Mucosa of gallbladder (tissue), 1 donor: ENCODE measurements at regions not wholly inside any gene's neighbourhood (a gene's known extent, or its start where the extent isn't known, plus 50 kb on each side); places are given as distances from the start of the nearest gene placed in this dataset.
"Not testable (repeated sequence)": the region's sequence is repeated elsewhere in the genome, so short reads cannot be mapped to it uniquely, and the experiment has no call there.

Source experiments
- DNase-seq: peaks from one replicate; pipeline ENCODE4 v3.0.0-alpha.2; 2020; ENCODE audit warnings: low spot score
- donor health status: DM: no; HTN: no; CAD: no.

DNA sequence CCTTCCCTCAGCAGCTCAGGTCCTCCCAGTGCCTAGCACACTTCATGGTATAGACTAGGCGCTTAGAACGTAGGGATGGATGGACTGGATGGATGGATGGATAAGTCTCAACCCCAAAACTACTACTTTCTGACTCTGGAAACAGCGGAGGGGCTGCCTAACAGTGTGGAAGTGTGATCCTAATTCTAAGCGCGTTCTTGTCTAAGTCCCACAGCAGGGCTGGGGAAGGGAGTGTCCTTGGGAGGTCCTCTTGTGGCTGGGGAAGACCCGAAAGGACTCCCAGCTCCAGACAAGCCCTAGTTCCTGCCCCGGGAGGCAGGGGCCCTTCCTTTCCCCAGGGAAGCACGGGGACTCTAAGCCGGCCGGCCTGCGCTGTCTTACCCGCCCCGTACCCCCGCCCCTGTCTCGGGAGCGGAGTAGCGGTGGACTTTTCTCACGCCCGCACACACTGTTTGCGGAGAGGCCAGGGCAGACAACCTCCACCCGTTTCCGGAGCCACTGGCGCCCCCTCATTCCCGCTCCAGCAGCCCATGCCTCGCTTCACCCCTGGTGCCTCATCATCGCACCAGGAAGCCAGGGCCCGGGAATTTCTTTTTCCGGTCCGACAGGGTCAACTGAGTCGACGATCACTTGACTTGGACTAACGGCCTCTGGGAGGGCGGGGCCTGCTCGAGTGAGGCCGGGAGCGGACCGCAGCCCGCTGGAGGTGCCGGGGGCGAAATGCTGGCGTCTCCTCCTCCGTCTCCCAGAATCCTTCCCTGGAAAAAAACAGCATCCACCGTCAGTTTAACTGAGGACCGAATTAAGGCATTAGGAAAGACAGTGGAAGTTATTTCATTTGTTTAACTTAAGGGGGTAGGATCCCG lies 133.3 kb downstream of the TBC1D2B start:
- peak; percentile 84 for DNase-seq

- DNase-seq, result no peak
Measured at GRCh38 chr15:77942611-77943211, 134.8 kb downstream of the TBC1D2B start.

- not testable (repeated sequence) for DNase-seq
Measured at GRCh38 chr15:77941090-77941827, 136.3 kb downstream of the TBC1D2B start.

- DNase-seq, result no peak
Measured at GRCh38 chr15:77940381-77940947, 137.0 kb downstream of the TBC1D2B start.

GRCh38 chr15:77939851-77940250 lies 137.7 kb downstream of the TBC1D2B start:
- no peak for DNase-seq

DNA sequence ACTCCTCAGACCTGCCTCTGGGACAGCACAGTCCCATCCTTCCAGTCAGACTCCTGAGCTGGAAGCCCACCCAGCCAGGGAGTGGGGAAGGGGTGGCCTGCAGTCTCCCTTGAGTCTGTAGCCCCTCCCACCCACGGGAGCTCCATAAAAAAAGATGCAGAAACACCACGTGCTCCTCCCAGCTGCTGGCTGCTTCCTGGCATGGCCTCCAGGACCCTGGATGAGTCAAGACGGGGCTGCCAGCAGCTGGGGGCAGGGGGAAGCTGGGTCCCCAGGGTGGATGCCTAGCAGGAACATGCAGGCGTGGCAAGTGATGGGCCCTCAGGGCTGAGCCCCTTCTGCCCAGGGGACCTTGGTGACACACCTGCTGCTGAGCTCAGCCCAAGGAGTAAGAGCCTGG lies 138.5 kb downstream of the TBC1D2B start:
- DNase-seq, result not testable (repeated sequence)

- not testable (repeated sequence) for DNase-seq
Measured at GRCh38 chr15:77938546-77938945, 139.0 kb downstream of the TBC1D2B start.

GRCh38 chr15:77936567-77936966 lies 140.9 kb downstream of the TBC1D2B start:
- DNase-seq, result not testable (repeated sequence)

- not testable (repeated sequence) for DNase-seq
Measured at GRCh38 chr15:77934516-77934915, 143.0 kb downstream of the TBC1D2B start.

DNA sequence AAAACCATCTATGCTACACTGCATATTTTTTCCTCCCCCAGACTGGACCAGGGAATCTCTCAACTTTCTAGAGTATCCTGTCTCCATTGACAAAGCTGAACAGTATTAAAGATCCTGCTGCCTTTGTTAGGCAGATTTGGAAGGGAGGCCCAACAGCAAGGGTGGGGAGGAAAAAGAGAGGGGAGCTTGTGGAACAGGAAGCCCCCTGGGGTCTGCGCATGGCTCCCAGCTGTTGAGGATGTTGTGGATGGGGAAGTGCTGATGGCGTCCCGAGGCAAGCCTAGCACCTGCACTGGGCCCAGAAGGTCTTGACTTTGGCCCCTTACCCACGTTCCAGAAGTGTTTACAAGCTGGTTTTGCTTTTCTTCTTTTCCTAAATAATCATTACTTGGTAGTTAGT lies 146.6 kb downstream of the TBC1D2B start:
- not testable (repeated sequence) for DNase-seq

DNA sequence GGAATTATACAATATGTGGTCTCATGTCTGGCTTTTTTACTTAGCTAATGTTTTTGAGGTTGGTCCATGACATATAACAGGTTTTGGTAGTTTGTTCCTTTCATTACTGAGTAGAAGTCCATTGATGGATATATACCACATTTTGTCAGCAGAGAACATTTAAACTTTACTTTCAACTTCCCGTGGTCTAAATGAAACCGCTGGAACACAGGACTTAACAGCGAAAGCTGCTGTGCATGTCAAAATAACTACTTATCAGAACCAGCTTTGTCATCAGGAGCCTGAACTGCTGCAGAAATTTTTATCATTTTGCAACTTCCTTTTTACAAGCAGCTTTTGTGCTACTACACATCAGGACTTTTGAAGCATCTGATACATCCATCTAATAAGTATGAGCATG lies 147.0 kb downstream of the TBC1D2B start:
- DNase-seq, result not testable (repeated sequence)

DNA sequence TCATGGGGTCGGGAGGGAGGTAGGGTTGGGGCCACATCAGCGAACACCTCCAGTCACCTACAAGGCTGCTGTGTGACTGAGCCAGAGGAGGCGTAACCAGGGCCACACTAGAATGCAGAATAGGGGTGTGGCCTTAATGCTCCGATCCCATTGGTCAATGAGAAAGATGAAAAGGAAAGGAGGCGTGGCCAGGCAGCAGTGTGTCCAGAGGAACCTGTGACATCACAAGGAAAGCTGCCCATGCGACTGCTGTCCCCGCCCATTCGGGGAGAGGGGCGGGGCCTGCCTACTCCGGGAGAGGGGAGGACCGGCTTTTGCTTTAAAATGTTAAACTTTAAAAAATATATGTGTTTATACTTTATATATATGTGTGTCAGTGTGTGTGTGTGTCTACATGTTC lies 150.7 kb downstream of the TBC1D2B start:
- not testable (repeated sequence) for DNase-seq

DNA sequence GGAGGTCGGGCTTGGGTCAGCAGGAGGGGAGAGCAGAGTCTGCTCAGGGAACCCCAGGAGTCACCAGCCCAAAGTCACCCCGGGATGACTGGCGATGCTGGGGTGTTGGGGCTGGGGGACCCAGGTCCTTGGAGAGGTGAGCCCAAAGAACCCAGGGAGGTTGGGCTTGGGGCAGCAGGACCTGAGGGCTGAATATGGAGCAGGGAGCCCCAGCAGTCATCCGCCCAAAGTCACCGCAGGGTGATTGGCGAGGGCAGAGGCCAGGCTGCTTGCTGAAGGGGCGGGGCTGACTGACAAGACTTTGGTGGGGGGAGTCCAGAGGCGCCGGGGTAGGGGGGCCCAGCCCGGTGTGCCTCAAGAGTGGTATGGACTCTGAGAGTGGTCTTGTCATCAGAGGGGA lies 151.2 kb downstream of the TBC1D2B start:
- DNase-seq, result not testable (repeated sequence)

DNA sequence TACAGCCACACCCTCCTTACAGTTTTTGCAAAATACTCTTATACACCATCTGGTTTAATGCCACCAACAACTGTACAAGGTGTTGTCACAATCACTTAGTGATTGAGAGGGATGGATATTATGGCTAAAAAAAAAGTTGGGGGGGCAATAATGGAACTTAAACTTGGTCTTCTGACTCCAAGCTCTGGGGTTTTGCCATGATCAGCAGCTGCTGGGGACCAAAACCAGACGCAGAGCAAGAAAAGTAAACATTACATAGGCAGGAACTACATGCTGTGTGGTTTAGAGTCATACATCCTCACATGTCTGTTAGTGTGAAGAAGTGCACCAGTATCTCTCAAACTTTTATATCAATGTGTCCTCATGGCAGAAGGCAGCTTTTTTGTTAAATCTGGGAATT lies 152.4 kb downstream of the TBC1D2B start:
- DNase-seq, result not testable (repeated sequence)

DNA sequence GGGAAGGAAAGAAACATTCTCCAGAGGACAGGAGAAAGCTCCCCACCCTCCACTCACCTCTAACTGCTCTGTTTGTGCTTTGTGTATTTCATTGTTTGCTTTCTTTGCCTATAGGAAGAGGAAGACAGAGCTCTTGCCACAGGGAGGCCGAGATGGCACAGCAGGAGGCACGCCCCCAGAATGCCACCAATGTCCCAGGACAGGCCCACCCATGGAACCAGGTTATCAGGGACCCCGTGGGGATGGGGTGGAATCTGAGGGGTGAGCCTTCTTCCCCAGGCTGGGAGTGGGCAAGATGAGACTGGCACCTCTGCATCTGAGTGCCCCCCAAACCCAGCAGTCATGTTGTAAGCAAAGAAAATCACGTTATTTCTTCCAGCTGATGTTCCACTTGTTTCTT lies 155.8 kb downstream of the TBC1D2B start:
- no peak for DNase-seq

- not testable (repeated sequence) for DNase-seq
Measured at GRCh38 chr15:77916966-77917635, 160.4 kb downstream of the TBC1D2B start.

DNA sequence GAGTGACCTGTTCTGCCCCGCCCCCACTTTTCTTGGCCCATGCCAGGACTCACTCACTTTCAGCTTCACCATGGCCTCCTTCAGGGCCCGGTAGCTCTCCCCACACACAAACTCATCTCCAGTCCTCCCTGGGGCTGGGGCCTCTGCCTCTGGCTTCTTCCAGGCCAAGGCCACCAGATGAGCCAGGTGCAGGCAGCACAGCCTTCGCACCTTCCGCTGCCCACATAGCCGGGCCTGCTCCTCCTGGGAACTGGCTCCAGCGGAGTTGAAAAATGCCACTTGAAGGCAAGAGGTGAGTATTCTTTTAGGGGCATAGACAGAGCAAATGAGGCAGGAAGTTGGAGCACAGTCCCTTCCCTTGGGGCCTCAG lies 161.6 kb downstream of the TBC1D2B start:
- not testable (repeated sequence) for DNase-seq

- DNase-seq, result no peak
Measured at GRCh38 chr15:77915261-77915960, 162.1 kb downstream of the TBC1D2B start.

DNA sequence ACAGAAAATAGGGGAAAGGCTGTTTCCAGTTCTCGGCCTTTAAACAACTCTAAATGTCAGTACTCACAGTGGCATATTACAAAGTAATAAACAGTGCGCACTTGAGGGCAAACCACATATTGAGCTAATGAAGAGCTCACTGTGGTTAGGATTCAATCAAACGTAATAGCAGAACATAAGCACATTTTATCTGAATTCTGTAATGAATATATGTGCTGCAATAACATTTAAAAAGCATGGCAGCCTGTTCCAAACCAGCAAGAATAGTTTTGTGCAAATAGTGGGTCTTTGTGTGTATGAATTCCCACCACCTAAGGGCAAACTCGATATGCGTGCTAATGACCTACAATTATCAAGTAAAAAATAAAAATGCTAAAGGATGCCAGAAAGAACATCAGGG lies 163.0 kb downstream of the TBC1D2B start:
- not testable (repeated sequence) for DNase-seq

DNA sequence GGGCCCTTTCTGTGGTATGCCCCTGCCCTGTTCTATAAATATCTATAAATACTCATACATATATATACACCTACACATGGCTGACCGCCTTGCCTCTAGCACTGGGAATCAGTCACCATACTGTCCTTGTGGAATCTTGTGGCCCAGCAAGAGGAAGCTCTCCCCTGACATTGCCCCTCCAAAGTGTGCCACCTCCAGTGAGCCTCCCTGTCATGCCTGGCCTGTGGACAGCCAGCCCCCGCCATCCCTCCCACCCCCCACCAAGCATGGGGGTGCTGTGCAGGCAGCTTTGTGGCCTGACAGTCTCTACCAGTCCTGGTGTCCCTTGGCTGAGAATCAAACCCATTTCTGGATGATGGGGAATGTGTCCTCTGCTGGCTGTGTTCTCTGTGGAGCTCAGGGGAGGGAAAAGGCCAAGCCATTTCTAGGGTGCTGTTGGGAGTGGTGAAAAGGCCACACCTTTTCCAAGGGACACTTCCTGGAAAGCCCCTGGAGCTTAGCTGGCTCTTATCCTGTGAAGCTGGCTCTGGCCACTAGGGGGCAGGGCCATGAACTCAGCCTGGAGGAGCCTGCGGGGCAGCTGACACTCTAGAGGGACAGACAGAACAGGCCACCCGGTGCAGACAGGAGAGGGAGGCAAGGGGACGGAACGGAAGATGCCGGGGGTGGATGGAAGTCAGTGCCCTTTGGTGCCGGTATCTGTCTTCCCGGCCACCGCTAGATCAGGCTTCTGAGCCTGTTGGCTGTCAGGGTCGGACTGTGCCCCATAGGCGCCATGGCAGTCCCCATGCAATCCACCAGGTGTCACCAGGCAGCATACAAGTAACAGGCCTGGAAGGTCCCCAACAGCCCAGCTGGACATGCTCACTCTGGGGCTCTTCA lies 167.2 kb downstream of the TBC1D2B start:
- DNase-seq, result peak; percentile 83
